Loucy (cell line): ENCODE measurements at regions not wholly inside any gene's neighbourhood (a gene's known extent, or its start where the extent isn't known, plus 50 kb on each side); places are given as distances from the start of the nearest gene placed in this dataset.

Source experiments
- H2AFZ ChIP-seq: fragments of 200-600 bp; sonication (generic); 2 replicates; pipeline ENCODE4 v1.6.0; 2016; ENCODE audit warnings: antibody characterized with exemption, mild to moderate bottlenecking, low read length, moderate library complexity
- H3F3A ChIP-seq: fragments of 200-600 bp; 2 replicates; pipeline ENCODE4 v1.6.0; 2016; ENCODE audit warnings: antibody characterized with exemption, low read depth, mild to moderate bottlenecking
- H3K27me3 ChIP-seq: fragments of 200-600 bp; sonication (generic); 2 replicates; pipeline ENCODE4 v1.6.1; 2014; ENCODE audit warnings: low read length, mild to moderate bottlenecking; ENCODE audit not compliant: insufficient read depth, poor library complexity, severe bottlenecking
- H3K36me3 ChIP-seq: fragments of 200-600 bp; sonication (generic); 2 replicates; pipeline ENCODE4 v1.6.1; 2016; ENCODE audit warnings: low read length; ENCODE audit not compliant: insufficient read depth
- H3K4me1 ChIP-seq: fragments of 200-600 bp; sonication (generic); 2 replicates; pipeline ENCODE4 v1.5.1; 2014; ENCODE audit warnings: low read length, mild to moderate bottlenecking; ENCODE audit not compliant: insufficient read depth, poor library complexity, severe bottlenecking
- H3K4me2 ChIP-seq: fragments of 200-600 bp; sonication (generic); 2 replicates; pipeline ENCODE4 v1.6.0; 2014; ENCODE audit warnings: antibody characterized with exemption, low read length, low read depth, mild to moderate bottlenecking; ENCODE audit not compliant: poor library complexity, severe bottlenecking
- H3K4me3 ChIP-seq: fragments of 200-600 bp; sonication (generic); 2 replicates; pipeline ENCODE4 v1.5.1; 2014; ENCODE audit warnings: low read length, mild to moderate bottlenecking, mixed read lengths; ENCODE audit not compliant: poor library complexity, severe bottlenecking
- H3K79me2 ChIP-seq: fragments of 200-600 bp; sonication (generic); 2 replicates; pipeline ENCODE4 v1.6.1; 2014; ENCODE audit warnings: low read length; ENCODE audit not compliant: insufficient read depth
- H3K9ac ChIP-seq: fragments of 200-600 bp; sonication (generic); 2 replicates; pipeline ENCODE4 v1.6.0; 2014; ENCODE audit warnings: mild to moderate bottlenecking, low read depth, low read length, moderate library complexity; ENCODE audit not compliant: poor library complexity, severe bottlenecking
- H3K9me2 ChIP-seq: fragments of 200-600 bp; sonication (generic); replicated peaks from 2 replicates; pipeline ENCODE4 v1.6.1; 2016; ENCODE audit warnings: low read depth, low read length, mixed read lengths
- H3K9me3 ChIP-seq: fragments of 200-600 bp; sonication (generic); 2 replicates; pipeline ENCODE4 v1.6.1; 2014; ENCODE audit warnings: mild to moderate bottlenecking, antibody characterized with exemption, low read length, low read depth; ENCODE audit not compliant: insufficient read depth
- H4K20me1 ChIP-seq: fragments of 200-600 bp; sonication (generic); 2 replicates; pipeline ENCODE4 v1.6.0; 2014; ENCODE audit warnings: antibody characterized with exemption, low read length, mild to moderate bottlenecking; ENCODE audit not compliant: insufficient read depth, poor library complexity, severe bottlenecking
- CTCF ChIP-seq: fragments of 200-600 bp; sonication (generic); conservative IDR thresholded peaks from 2 replicates; pipeline ENCODE4 v1.5.1; 2014; ENCODE audit warnings: mild to moderate bottlenecking, antibody characterized with exemption, low read length
- EZH2phosphoT487 ChIP-seq: fragments of 200-600 bp; IDR thresholded peaks from 2 replicates; pipeline ENCODE4 v1.6.1; 2018; ENCODE audit warnings: antibody characterized with exemption, mild to moderate bottlenecking, moderate library complexity, borderline replicate concordance

- H3K4me2 ChIP-seq: no peak overlapping the region
- TF ChIP-seq EZH2phosphoT487: no peak
- TF ChIP-seq CTCF: no peak
- no peaks in the 10 kb centered on the region for H4K20me1 ChIP-seq
- no peak overlapping the region for H3K4me3 ChIP-seq
- no peaks in the 10 kb centered on the region for H3K9me2 ChIP-seq
- H3K79me2 ChIP-seq: no peaks in the 10 kb centered on the region
- no peaks in the 10 kb centered on the region for H3K9me3 ChIP-seq
- no peak overlapping the region for H3K9ac ChIP-seq
- H2AFZ ChIP-seq: no peak overlapping the region
- no peaks in the 10 kb centered on the region for H3K4me1 ChIP-seq
- H3K36me3 ChIP-seq: no peaks in the 10 kb centered on the region
- H3F3A ChIP-seq: no peaks in the 10 kb centered on the region
- H3K27me3 ChIP-seq: no peaks in the 10 kb centered on the region
These were observed 156.7 kb upstream of the LRFN2 start for GRCh38 chr6:40743690-40744446.

- TF ChIP-seq EZH2phosphoT487 (no peak), CTCF (no peak)
- H2AFZ ChIP-seq: no peak overlapping the region
- no peaks in the 10 kb centered on the region for H3K36me3 ChIP-seq
- H3K9me3 ChIP-seq: no peaks in the 10 kb centered on the region
- no peaks in the 10 kb centered on the region for H3F3A ChIP-seq
- no peak overlapping the region for H3K4me2 ChIP-seq
- H3K27me3 ChIP-seq: no peaks in the 10 kb centered on the region
- no peaks in the 10 kb centered on the region for H3K79me2 ChIP-seq
- no peaks in the 10 kb centered on the region for H3K4me1 ChIP-seq
- no peaks in the 10 kb centered on the region for H4K20me1 ChIP-seq
- no peak overlapping the region for H3K9ac ChIP-seq
- H3K4me3 ChIP-seq: no peak overlapping the region
- H3K9me2 ChIP-seq: no peaks in the 10 kb centered on the region
These were observed 156.1 kb upstream of the LRFN2 start for GRCh38 chr6:40743226-40743625.

- no peak for TF ChIP-seq EZH2phosphoT487
- no peak for TF ChIP-seq CTCF
- no peak overlapping the region for H3K9ac ChIP-seq
These were observed 153.4 kb upstream of the LRFN2 start for GRCh38 chr6:40740518-40740917.

More at GRCh38 chr6:40740518-40740917, 153.4 kb upstream of the LRFN2 start:
- Histone ChIP-seq H3K79me2 (no peaks in the 10 kb centered on the region), H3K27me3 (no peaks in the 10 kb centered on the region), H3K4me1 (no peaks in the 10 kb centered on the region), H3F3A (no peaks in the 10 kb centered on the region), H3K36me3 (no peaks in the 10 kb centered on the region), H3K4me2 (no peak overlapping the region), H3K9me2 (no peaks in the 10 kb centered on the region), H3K4me3 (no peak overlapping the region), H3K9me3 (no peaks in the 10 kb centered on the region), H2AFZ (no peak overlapping the region), H4K20me1 (no peaks in the 10 kb centered on the region)
